ENCODE measurements at regions not wholly inside any gene's neighbourhood (a gene's known extent, or its start where the extent isn't known, plus 50 kb on each side); places are given as distances from the start of the nearest gene placed in this dataset.
"Not testable (repeated sequence)": the region's sequence is repeated elsewhere in the genome, so short reads cannot be mapped to it uniquely, and the experiment has no call there.

GRCh38 chr10:55537497-55537896 is 736.5 kb upstream of the PCDH15 start:
- not testable (repeated sequence) for H3K27me3 ChIP-seq (ENCODE audit: control insufficient read depth in 1 of 2, insufficient read depth in 2 of 2, low read length in 2 of 2); H3K36me3 ChIP-seq (ENCODE audit: control insufficient read depth in 2 of 2, insufficient read depth in 2 of 2, low read length in 2 of 2); H3K4me1 ChIP-seq (ENCODE audit: control insufficient read depth, insufficient read depth, low read length); H3K27ac ChIP-seq (ENCODE audit: low read length); H3K9ac ChIP-seq (ENCODE audit: low read length in 2 of 2); H3K9me3 ChIP-seq (ENCODE audit: control insufficient read depth in 2 of 2, low read length in 2 of 2); H3K4me3 ChIP-seq (ENCODE audit: low read length in 2 of 2)

- Histone ChIP-seq H3K9ac (ENCODE audit: low read length in 2 of 2) (no peak overlapping the region), H3K9me3 (ENCODE audit: control insufficient read depth in 2 of 2, low read length in 2 of 2) (no peaks in the 10 kb centered on the region), H3K4me1 (ENCODE audit: control insufficient read depth, insufficient read depth, low read length) (no peaks in the 10 kb centered on the region), H3K27me3 (ENCODE audit: control insufficient read depth in 1 of 2, insufficient read depth in 2 of 2, low read length in 2 of 2) (no peaks in the 10 kb centered on the region), H3K27ac (ENCODE audit: low read length) (no peak overlapping the region), H3K4me3 (ENCODE audit: low read length in 2 of 2) (no peak overlapping the region), H3K36me3 (ENCODE audit: control insufficient read depth in 2 of 2, insufficient read depth in 2 of 2, low read length in 2 of 2) (no peaks in the 10 kb centered on the region)
Observed at GRCh38 chr10:55519264-55519663, 718.2 kb upstream of the PCDH15 start.

- H3K36me3 ChIP-seq (ENCODE audit: control insufficient read depth in 2 of 2, insufficient read depth in 2 of 2, low read length in 2 of 2); H3K27ac ChIP-seq (ENCODE audit: low read length); H3K9ac ChIP-seq (ENCODE audit: low read length in 2 of 2); H3K9me3 ChIP-seq (ENCODE audit: control insufficient read depth in 2 of 2, low read length in 2 of 2); H3K4me1 ChIP-seq (ENCODE audit: control insufficient read depth, insufficient read depth, low read length); H3K27me3 ChIP-seq (ENCODE audit: control insufficient read depth in 1 of 2, insufficient read depth in 2 of 2, low read length in 2 of 2); H3K4me3 ChIP-seq (ENCODE audit: low read length in 2 of 2): not testable (repeated sequence)
Observed at GRCh38 chr10:55518416-55518815, 717.4 kb upstream of the PCDH15 start.

- no peaks in the 10 kb centered on the region for H3K36me3 ChIP-seq (ENCODE audit: control insufficient read depth in 2 of 2, insufficient read depth in 2 of 2, low read length in 2 of 2)
- no peak overlapping the region for H3K4me3 ChIP-seq (ENCODE audit: low read length in 2 of 2)
- H3K27ac ChIP-seq (ENCODE audit: low read length), result no peak overlapping the region
- no peaks in the 10 kb centered on the region for H3K27me3 ChIP-seq (ENCODE audit: control insufficient read depth in 1 of 2, insufficient read depth in 2 of 2, low read length in 2 of 2)
- H3K9me3 ChIP-seq (ENCODE audit: control insufficient read depth in 2 of 2, low read length in 2 of 2), result no peaks in the 10 kb centered on the region
- no peak overlapping the region for H3K9ac ChIP-seq (ENCODE audit: low read length in 2 of 2)
- no peaks in the 10 kb centered on the region for H3K4me1 ChIP-seq (ENCODE audit: control insufficient read depth, insufficient read depth, low read length)
Observed at GRCh38 chr10:55509168-55509567, 708.1 kb upstream of the PCDH15 start.

- Histone ChIP-seq H3K4me1 (ENCODE audit: control insufficient read depth, insufficient read depth, low read length) (no peaks in the 10 kb centered on the region), H3K9me3 (ENCODE audit: control insufficient read depth in 2 of 2, low read length in 2 of 2) (no peaks in the 10 kb centered on the region), H3K9ac (ENCODE audit: low read length in 2 of 2) (no peak overlapping the region), H3K27me3 (ENCODE audit: control insufficient read depth in 1 of 2, insufficient read depth in 2 of 2, low read length in 2 of 2) (no peaks in the 10 kb centered on the region), H3K36me3 (ENCODE audit: control insufficient read depth in 2 of 2, insufficient read depth in 2 of 2, low read length in 2 of 2) (no peaks in the 10 kb centered on the region), H3K4me3 (ENCODE audit: low read length in 2 of 2) (no peak overlapping the region), H3K27ac (ENCODE audit: low read length) (no peak overlapping the region)
Observed at GRCh38 chr10:55500931-55501559, 700.0 kb upstream of the PCDH15 start.

- H3K9me3 ChIP-seq (ENCODE audit: control insufficient read depth in 2 of 2, low read length in 2 of 2), result no peaks in the 10 kb centered on the region
- no peaks in the 10 kb centered on the region for H3K27me3 ChIP-seq (ENCODE audit: control insufficient read depth in 1 of 2, insufficient read depth in 2 of 2, low read length in 2 of 2)
- H3K36me3 ChIP-seq (ENCODE audit: control insufficient read depth in 2 of 2, insufficient read depth in 2 of 2, low read length in 2 of 2), result no peaks in the 10 kb centered on the region
- no peak overlapping the region for H3K4me3 ChIP-seq (ENCODE audit: low read length in 2 of 2)
- H3K9ac ChIP-seq (ENCODE audit: low read length in 2 of 2), result no peak overlapping the region
- H3K4me1 ChIP-seq (ENCODE audit: control insufficient read depth, insufficient read depth, low read length), result no peaks in the 10 kb centered on the region
- no peak overlapping the region for H3K27ac ChIP-seq (ENCODE audit: low read length)
Observed at GRCh38 chr10:55497893-55498499, 697.0 kb upstream of the PCDH15 start.

GRCh38 chr10:55495555-55495954 is 694.5 kb upstream of the PCDH15 start:
- Histone ChIP-seq H3K9ac (ENCODE audit: low read length in 2 of 2) (no peak overlapping the region), H3K4me1 (ENCODE audit: control insufficient read depth, insufficient read depth, low read length) (no peaks in the 10 kb centered on the region), H3K27ac (ENCODE audit: low read length) (no peak overlapping the region), H3K9me3 (ENCODE audit: control insufficient read depth in 2 of 2, low read length in 2 of 2) (no peaks in the 10 kb centered on the region), H3K4me3 (ENCODE audit: low read length in 2 of 2) (no peak overlapping the region), H3K36me3 (ENCODE audit: control insufficient read depth in 2 of 2, insufficient read depth in 2 of 2, low read length in 2 of 2) (no peaks in the 10 kb centered on the region), H3K27me3 (ENCODE audit: control insufficient read depth in 1 of 2, insufficient read depth in 2 of 2, low read length in 2 of 2) (no peaks in the 10 kb centered on the region)

GRCh38 chr10:55491712-55492111 is 690.7 kb upstream of the PCDH15 start:
- Histone ChIP-seq H3K4me3 (ENCODE audit: low read length in 2 of 2) (no peak overlapping the region), H3K27ac (ENCODE audit: low read length) (no peak overlapping the region), H3K36me3 (ENCODE audit: control insufficient read depth in 2 of 2, insufficient read depth in 2 of 2, low read length in 2 of 2) (no peaks in the 10 kb centered on the region), H3K4me1 (ENCODE audit: control insufficient read depth, insufficient read depth, low read length) (no peaks in the 10 kb centered on the region), H3K9ac (ENCODE audit: low read length in 2 of 2) (no peak overlapping the region), H3K9me3 (ENCODE audit: control insufficient read depth in 2 of 2, low read length in 2 of 2) (no peaks in the 10 kb centered on the region), H3K27me3 (ENCODE audit: control insufficient read depth in 1 of 2, insufficient read depth in 2 of 2, low read length in 2 of 2) (no peaks in the 10 kb centered on the region)

- Histone ChIP-seq H3K27me3 (ENCODE audit: control insufficient read depth in 1 of 2, insufficient read depth in 2 of 2, low read length in 2 of 2) (no peaks in the 10 kb centered on the region), H3K9me3 (ENCODE audit: control insufficient read depth in 2 of 2, low read length in 2 of 2) (no peaks in the 10 kb centered on the region), H3K36me3 (ENCODE audit: control insufficient read depth in 2 of 2, insufficient read depth in 2 of 2, low read length in 2 of 2) (no peaks in the 10 kb centered on the region), H3K4me1 (ENCODE audit: control insufficient read depth, insufficient read depth, low read length) (no peaks in the 10 kb centered on the region), H3K27ac (ENCODE audit: low read length) (no peak overlapping the region), H3K9ac (ENCODE audit: low read length in 2 of 2) (no peak overlapping the region), H3K4me3 (ENCODE audit: low read length in 2 of 2) (no peak overlapping the region)
Observed at GRCh38 chr10:55485827-55486226, 684.8 kb upstream of the PCDH15 start.

- Histone ChIP-seq H3K36me3 (ENCODE audit: control insufficient read depth in 2 of 2, insufficient read depth in 2 of 2, low read length in 2 of 2) (no peaks in the 10 kb centered on the region), H3K4me3 (ENCODE audit: low read length in 2 of 2) (no peak overlapping the region), H3K9me3 (ENCODE audit: control insufficient read depth in 2 of 2, low read length in 2 of 2) (no peaks in the 10 kb centered on the region), H3K27ac (ENCODE audit: low read length) (no peak overlapping the region), H3K27me3 (ENCODE audit: control insufficient read depth in 1 of 2, insufficient read depth in 2 of 2, low read length in 2 of 2) (no peaks in the 10 kb centered on the region), H3K9ac (ENCODE audit: low read length in 2 of 2) (no peak overlapping the region), H3K4me1 (ENCODE audit: control insufficient read depth, insufficient read depth, low read length) (no peaks in the 10 kb centered on the region)
Observed at GRCh38 chr10:55476129-55476528, 675.1 kb upstream of the PCDH15 start.

- no peaks in the 10 kb centered on the region for H3K27me3 ChIP-seq (ENCODE audit: control insufficient read depth in 1 of 2, insufficient read depth in 2 of 2, low read length in 2 of 2)
- no peaks in the 10 kb centered on the region for H3K9me3 ChIP-seq (ENCODE audit: control insufficient read depth in 2 of 2, low read length in 2 of 2)
- no peak overlapping the region for H3K4me3 ChIP-seq (ENCODE audit: low read length in 2 of 2)
- no peak overlapping the region for H3K27ac ChIP-seq (ENCODE audit: low read length)
- no peaks in the 10 kb centered on the region for H3K36me3 ChIP-seq (ENCODE audit: control insufficient read depth in 2 of 2, insufficient read depth in 2 of 2, low read length in 2 of 2)
- H3K9ac ChIP-seq (ENCODE audit: low read length in 2 of 2), result no peak overlapping the region
- no peaks in the 10 kb centered on the region for H3K4me1 ChIP-seq (ENCODE audit: control insufficient read depth, insufficient read depth, low read length)
Observed at GRCh38 chr10:55474258-55474657, 673.2 kb upstream of the PCDH15 start.
